Panc1 (cell line): ENCODE measurements at regions not wholly inside any gene's neighbourhood (a gene's known extent, or its start where the extent isn't known, plus 50 kb on each side); places are given as distances from the start of the nearest gene placed in this dataset.

Experiments
- ATAC-seq: fragments of 200-7000 bp; cut with Tn5 transposase; 2 replicates; pipeline ENCODE4 v1.9.1; 2020; ENCODE audit warnings: mild to moderate bottlenecking, moderate library complexity
- BruUV-seq: library from RNA; stranded (reverse); fragments of 400-500 nt; replicated peaks from 2 replicates; lab custom pipeline; 2021; lab: Mats Ljungman, UMichigan
- CTCF ChIA-PET: fragments of 300-600 bp; sonication (Branson Sonifier 250); formaldehyde crosslinking; loops from one replicate; lab custom pipeline; 2022; ENCODE audit warnings: antibody characterized with exemption; lab: Charles Lee
- POLR2A ChIA-PET: fragments of 300-600 bp; sonication (Branson Sonifier 250); formaldehyde crosslinking; loops from one replicate; lab custom pipeline; 2022; ENCODE audit warnings: antibody characterized with exemption; lab: Charles Lee
- DNase-seq: peaks from one replicate; pipeline ENCODE4 v3.0.0-alpha.2; 2010; ENCODE audit warnings: low read depth, low spot score
- H3K27ac ChIP-seq: 2 replicates; pipeline ENCODE4 v1.5.1; 2011; ENCODE audit warnings: mild to moderate bottlenecking, low read length, inconsistent platforms
- H3K27me3 ChIP-seq: fragments of 200-500 bp; sonication (Bioruptor generic); 2 replicates; pipeline ENCODE4 v1.6.0; 2014; ENCODE audit warnings: low read length, inconsistent platforms; ENCODE audit not compliant: control insufficient read depth, insufficient read depth
- H3K36me3 ChIP-seq: fragments of 200-500 bp; sonication (Bioruptor generic); 2 replicates; pipeline ENCODE4 v1.5.1; 2014; ENCODE audit warnings: inconsistent platforms, mild to moderate bottlenecking, low read length, moderate library complexity; ENCODE audit not compliant: control insufficient read depth, insufficient read depth
- H3K4me1 ChIP-seq: 2 replicates; pipeline ENCODE4 v1.5.1; 2011; ENCODE audit warnings: inconsistent platforms, mild to moderate bottlenecking, low read length, moderate library complexity; ENCODE audit not compliant: control insufficient read depth, insufficient read depth
- H3K4me3 ChIP-seq, 2 experiments: 2 replicates each; pipeline ENCODE4 v1.5.1; 2011 to 2012; ENCODE audit warnings: low read depth in 2 of 2, low read length in 2 of 2, mild to moderate bottlenecking in 2 of 2, inconsistent platforms in 1 of 2, moderate library complexity in 1 of 2
- H3K9me3 ChIP-seq: fragments of 200-500 bp; sonication (Bioruptor generic); 2 replicates; pipeline ENCODE4 v1.5.1; 2014; ENCODE audit warnings: low read depth, mild to moderate bottlenecking, inconsistent platforms, low read length, moderate library complexity; ENCODE audit not compliant: control insufficient read depth, insufficient read depth
- POLR2AphosphoS5 ChIP-seq: IDR thresholded peaks from 2 replicates; pipeline ENCODE4 v1.6.1; 2012; ENCODE audit warnings: mild to moderate bottlenecking, low read depth, low read length, moderate library complexity
- SIN3A ChIP-seq: IDR thresholded peaks from 2 replicates; pipeline ENCODE4 v1.6.1; 2012; ENCODE audit warnings: low read depth, mild to moderate bottlenecking, low read length, moderate library complexity, borderline replicate concordance; ENCODE audit not compliant: insufficient read depth
- TCF7L2 ChIP-seq: IDR thresholded peaks from 2 replicates; pipeline ENCODE4 v1.6.1; 2011; ENCODE audit warnings: mild to moderate bottlenecking, low read depth, low read length, inconsistent platforms
- in situ Hi-C: cut with HindIII; loops from 2 replicates; pipeline ENCODE4 v1.10.0; 2016; ENCODE audit warnings: low sequenced_read_pairs, low pct_unique_long_range_greater_than_20kb
- intact Hi-C: fragments of 100-400 bp; cut with micrococcal nuclease; formaldehyde crosslinking; loops from one replicate; pipeline ENCODE4 v1.10.0; 2022; ENCODE audit not compliant: unreplicated experiment
- TF ChIP-seq, protein P1 (sequence below): fragments of 450-650 bp; IDR thresholded peaks from 2 replicates; pipeline ENCODE4 v1.5.1; 2017; ENCODE audit warnings: mild to moderate bottlenecking
- TF ChIP-seq, protein P2 (sequence below), 2 experiments: IDR thresholded peaks; 2 replicates each; pipeline ENCODE4 v1.6.1; 2011 to 2012; ENCODE audit warnings: low read depth in 2 of 2, control low read depth in 1 of 2, low read length in 1 of 2, mild to moderate bottlenecking in 1 of 2, moderate library complexity in 1 of 2; ENCODE audit not compliant: insufficient read depth in 1 of 2

DNA sequence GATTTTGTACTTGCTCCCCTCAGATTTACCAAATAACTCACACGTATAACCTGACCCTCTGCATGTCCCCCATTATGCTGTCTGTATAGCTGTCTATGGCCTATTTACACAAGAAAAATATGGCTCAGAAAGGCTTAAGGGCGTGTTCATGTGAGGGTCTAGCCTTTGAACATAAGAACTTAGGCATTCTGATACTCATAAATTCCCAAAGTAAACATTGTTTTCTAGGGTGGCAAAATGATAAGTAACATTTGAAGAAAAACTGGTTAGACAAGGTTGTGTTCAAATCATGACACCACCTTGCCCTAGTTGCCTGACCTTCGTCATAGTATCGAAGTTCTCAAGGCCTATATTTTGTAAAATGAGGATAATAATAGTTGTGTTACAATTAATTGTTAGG, 394.6 kb downstream of the LRRIQ3 start:
- H3K36me3 ChIP-seq, result no peaks in the 10 kb centered on the region
- no peak for ATAC-seq
- no peak overlapping the region for H3K4me3 ChIP-seq
- POLR2A ChIA-PET, result no interaction called here
- in situ Hi-C loops, result no loop called here
- H3K27me3 ChIP-seq, result no peaks in the 10 kb centered on the region
- no peak for TF ChIP-seq POLR2AphosphoS5
- TF ChIP-seq TCF7L2, result no peak
- TF ChIP-seq, protein P1, sequence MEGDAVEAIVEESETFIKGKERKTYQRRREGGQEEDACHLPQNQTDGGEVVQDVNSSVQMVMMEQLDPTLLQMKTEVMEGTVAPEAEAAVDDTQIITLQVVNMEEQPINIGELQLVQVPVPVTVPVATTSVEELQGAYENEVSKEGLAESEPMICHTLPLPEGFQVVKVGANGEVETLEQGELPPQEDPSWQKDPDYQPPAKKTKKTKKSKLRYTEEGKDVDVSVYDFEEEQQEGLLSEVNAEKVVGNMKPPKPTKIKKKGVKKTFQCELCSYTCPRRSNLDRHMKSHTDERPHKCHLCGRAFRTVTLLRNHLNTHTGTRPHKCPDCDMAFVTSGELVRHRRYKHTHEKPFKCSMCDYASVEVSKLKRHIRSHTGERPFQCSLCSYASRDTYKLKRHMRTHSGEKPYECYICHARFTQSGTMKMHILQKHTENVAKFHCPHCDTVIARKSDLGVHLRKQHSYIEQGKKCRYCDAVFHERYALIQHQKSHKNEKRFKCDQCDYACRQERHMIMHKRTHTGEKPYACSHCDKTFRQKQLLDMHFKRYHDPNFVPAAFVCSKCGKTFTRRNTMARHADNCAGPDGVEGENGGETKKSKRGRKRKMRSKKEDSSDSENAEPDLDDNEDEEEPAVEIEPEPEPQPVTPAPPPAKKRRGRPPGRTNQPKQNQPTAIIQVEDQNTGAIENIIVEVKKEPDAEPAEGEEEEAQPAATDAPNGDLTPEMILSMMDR, result no peak
- TF ChIP-seq, protein P2, sequence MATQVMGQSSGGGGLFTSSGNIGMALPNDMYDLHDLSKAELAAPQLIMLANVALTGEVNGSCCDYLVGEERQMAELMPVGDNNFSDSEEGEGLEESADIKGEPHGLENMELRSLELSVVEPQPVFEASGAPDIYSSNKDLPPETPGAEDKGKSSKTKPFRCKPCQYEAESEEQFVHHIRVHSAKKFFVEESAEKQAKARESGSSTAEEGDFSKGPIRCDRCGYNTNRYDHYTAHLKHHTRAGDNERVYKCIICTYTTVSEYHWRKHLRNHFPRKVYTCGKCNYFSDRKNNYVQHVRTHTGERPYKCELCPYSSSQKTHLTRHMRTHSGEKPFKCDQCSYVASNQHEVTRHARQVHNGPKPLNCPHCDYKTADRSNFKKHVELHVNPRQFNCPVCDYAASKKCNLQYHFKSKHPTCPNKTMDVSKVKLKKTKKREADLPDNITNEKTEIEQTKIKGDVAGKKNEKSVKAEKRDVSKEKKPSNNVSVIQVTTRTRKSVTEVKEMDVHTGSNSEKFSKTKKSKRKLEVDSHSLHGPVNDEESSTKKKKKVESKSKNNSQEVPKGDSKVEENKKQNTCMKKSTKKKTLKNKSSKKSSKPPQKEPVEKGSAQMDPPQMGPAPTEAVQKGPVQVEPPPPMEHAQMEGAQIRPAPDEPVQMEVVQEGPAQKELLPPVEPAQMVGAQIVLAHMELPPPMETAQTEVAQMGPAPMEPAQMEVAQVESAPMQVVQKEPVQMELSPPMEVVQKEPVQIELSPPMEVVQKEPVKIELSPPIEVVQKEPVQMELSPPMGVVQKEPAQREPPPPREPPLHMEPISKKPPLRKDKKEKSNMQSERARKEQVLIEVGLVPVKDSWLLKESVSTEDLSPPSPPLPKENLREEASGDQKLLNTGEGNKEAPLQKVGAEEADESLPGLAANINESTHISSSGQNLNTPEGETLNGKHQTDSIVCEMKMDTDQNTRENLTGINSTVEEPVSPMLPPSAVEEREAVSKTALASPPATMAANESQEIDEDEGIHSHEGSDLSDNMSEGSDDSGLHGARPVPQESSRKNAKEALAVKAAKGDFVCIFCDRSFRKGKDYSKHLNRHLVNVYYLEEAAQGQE (IDR thresholded peaks at IDR 0.05; ENCODE audit: insufficient read depth in 1 of 2, low read depth in 2 of 2, low read length in 1 of 2), result no peak
- no peak for TF ChIP-seq SIN3A
- intact Hi-C loops, result no loop called here
- no peaks in the 10 kb centered on the region for H3K4me1 ChIP-seq
- no TSS peak for BruUV-seq
- CTCF ChIA-PET, result no interaction called here
- no peak overlapping the region for H3K27ac ChIP-seq
- H3K9me3 ChIP-seq, result no peaks in the 10 kb centered on the region
- DNase-seq, result no peak

DNA sequence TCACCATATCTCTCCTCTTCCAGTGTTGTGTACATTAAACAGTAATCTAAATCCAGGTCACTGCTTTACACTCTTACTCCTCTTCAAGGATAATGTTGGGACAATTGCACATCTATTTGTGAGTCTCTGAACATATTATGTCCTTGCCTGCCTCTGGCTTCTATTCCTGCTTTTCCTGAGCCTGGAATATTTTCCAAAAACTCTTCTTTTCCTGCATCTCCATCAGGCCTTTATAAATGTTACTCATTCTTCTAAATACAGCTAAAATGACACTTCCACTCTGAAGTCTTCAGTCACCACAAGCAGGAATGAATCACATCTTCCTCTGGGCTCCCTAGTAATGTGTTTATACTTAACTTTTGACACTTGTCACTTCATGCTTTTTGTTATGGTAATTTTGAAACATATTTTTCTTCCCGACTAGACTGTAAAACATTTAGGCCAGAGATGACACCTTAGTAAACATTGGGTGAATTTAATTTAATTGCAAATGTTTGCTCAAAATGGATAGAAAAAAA, 396.0 kb downstream of the LRRIQ3 start:
- H3K27ac ChIP-seq, result no peak overlapping the region
- BruUV-seq, result no TSS peak

More for the DNA sequence above, 396.0 kb downstream of the LRRIQ3 start:
- Histone ChIP-seq H3K4me3 (no peak overlapping the region), H3K4me1 (no peaks in the 10 kb centered on the region), H3K36me3 (no peaks in the 10 kb centered on the region), H3K27me3 (no peaks in the 10 kb centered on the region), H3K9me3 (no peaks in the 10 kb centered on the region)
- POLR2A ChIA-PET, result no interaction called here
- ATAC-seq, result no peak
- in situ Hi-C loops, result no loop called here
- intact Hi-C loops, result no loop called here
- DNase-seq, result no peak
- no peak for TF ChIP-seq POLR2AphosphoS5
- TF ChIP-seq, protein P2 (IDR thresholded peaks at IDR 0.05; ENCODE audit: insufficient read depth in 1 of 2, low read depth in 2 of 2, low read length in 1 of 2), result no peak
- TF ChIP-seq TCF7L2, result no peak
- no peak for TF ChIP-seq SIN3A
- TF ChIP-seq, protein P1, result no peak
- CTCF ChIA-PET, result no interaction called here
